ENCODE measurements at regions not wholly inside any gene's neighbourhood (a gene's known extent, or its start where the extent isn't known, plus 50 kb on each side); places are given as distances from the start of the nearest gene placed in this dataset.

GRCh38 chr5:143964919-143965318 lies 153.0 kb downstream of the HMHB1 start:
- TF ChIP-seq, protein P1, sequence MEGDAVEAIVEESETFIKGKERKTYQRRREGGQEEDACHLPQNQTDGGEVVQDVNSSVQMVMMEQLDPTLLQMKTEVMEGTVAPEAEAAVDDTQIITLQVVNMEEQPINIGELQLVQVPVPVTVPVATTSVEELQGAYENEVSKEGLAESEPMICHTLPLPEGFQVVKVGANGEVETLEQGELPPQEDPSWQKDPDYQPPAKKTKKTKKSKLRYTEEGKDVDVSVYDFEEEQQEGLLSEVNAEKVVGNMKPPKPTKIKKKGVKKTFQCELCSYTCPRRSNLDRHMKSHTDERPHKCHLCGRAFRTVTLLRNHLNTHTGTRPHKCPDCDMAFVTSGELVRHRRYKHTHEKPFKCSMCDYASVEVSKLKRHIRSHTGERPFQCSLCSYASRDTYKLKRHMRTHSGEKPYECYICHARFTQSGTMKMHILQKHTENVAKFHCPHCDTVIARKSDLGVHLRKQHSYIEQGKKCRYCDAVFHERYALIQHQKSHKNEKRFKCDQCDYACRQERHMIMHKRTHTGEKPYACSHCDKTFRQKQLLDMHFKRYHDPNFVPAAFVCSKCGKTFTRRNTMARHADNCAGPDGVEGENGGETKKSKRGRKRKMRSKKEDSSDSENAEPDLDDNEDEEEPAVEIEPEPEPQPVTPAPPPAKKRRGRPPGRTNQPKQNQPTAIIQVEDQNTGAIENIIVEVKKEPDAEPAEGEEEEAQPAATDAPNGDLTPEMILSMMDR (IDR thresholded peaks at IDR 0.05; ENCODE audit: borderline replicate concordance, insufficient read depth, low read depth, low read length): no peak
- H3K4me3 ChIP-seq (ENCODE audit: low read depth, low read length): no peak overlapping the region

DNA sequence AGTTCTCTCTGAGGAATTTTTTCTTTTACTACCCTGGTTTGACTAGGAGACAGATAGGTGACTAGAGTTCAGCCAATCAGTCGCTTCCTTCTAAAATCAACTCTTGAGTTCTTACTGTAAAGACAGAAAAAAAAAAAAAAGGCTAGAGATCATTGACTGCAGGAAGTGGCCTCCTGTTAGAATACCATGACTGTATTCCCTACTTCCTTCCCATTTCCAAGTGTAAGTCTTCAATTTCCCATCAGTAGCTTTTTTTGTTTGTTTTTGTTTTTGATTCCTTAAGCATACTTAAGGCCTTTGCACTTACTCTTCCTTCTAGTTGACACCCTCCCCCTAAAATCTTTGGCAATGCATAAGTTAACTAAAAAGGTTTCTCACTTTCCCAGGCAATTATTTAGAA lies 154.3 kb downstream of the HMHB1 start:
- TF ChIP-seq, protein P1 (IDR thresholded peaks at IDR 0.05; ENCODE audit: borderline replicate concordance, insufficient read depth, low read depth, low read length): no peak
- H3K4me3 ChIP-seq (ENCODE audit: low read depth, low read length): no peak overlapping the region

DNA sequence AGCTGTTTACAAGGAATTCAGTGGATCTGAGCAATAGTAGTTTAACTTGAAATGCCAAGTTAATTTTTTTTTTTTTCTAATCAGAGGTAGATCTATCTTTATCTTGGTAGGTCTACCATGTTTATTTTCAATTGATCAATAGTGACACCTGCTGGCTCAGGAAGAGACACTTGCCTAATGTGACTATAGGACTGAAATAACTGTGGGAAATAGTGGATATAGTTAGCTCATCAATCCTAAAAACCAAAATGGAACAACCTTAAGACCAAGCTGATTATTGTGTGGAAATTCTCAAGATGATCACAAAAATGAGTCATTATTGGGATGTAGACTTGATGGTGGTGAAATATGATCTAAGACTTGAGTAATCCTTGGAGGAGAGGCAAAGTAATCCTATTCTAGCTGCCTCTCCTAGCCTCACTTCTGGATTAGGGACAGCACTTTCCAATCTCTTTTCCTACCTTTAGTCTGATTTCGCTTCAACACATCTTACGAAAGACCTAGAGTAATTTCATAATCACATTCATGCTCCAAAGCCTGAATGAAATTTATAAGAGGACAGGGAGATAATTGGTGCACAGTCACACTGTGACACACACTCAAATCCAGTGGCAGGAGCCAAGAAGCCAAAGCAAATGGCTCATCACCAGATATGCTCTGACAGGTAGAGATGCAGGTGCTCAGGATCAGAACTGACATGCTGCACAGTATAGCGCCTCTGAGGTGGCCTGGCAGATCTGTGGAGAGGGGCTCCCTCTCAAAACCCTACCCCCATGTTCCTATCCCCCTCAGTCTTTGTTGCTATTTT lies 156.3 kb downstream of the HMHB1 start:
- no peak overlapping the region for H3K4me3 ChIP-seq (ENCODE audit: low read depth, low read length)
- TF ChIP-seq, protein P1 (IDR thresholded peaks at IDR 0.05; ENCODE audit: borderline replicate concordance, insufficient read depth, low read depth, low read length): peak; percentile 26; the same call in 1 of the 2 replicates

DNA sequence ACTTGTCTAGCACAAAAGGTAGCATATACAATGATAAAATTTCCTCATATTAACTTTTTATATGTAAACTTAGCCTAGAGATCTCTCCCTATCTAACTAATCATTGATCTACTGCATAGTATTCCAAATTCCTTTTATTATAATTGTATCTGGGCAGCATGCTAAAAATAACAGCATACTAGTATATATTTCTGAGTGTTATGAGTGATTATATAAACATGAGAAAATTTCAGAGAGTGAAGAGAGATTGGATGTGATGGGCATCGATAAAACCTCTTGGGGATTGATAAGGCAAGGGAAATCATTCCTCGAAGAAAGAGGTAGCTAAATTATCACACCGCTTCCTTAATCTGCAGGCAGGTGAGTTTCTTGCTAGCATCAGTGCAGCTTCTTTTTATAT lies 158.2 kb downstream of the HMHB1 start:
- H3K4me3 ChIP-seq (ENCODE audit: low read depth, low read length): no peak overlapping the region
- TF ChIP-seq, protein P1 (IDR thresholded peaks at IDR 0.05; ENCODE audit: borderline replicate concordance, insufficient read depth, low read depth, low read length): no peak

DNA sequence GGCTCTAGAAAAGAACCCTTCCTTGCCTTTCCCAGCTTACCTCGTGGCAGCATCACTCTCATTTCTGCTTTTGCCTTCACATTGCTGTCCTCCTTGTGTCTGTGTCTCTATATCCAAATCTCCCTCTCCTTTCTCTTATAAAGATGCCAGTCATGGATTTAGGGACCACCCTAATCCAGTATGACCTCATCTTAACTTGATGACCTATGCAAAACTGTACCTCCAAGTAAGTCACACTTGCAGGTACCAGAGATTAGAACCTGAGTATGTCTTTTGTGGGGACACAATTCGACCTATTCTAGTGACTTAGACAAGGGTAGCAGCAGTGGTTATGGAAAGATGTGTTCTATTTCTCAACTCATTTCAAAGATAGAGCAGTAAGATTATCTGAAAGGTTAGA lies 160.1 kb downstream of the HMHB1 start:
- no peak overlapping the region for H3K4me3 ChIP-seq (ENCODE audit: low read depth, low read length)
- TF ChIP-seq, protein P1 (IDR thresholded peaks at IDR 0.05; ENCODE audit: borderline replicate concordance, insufficient read depth, low read depth, low read length): no peak

DNA sequence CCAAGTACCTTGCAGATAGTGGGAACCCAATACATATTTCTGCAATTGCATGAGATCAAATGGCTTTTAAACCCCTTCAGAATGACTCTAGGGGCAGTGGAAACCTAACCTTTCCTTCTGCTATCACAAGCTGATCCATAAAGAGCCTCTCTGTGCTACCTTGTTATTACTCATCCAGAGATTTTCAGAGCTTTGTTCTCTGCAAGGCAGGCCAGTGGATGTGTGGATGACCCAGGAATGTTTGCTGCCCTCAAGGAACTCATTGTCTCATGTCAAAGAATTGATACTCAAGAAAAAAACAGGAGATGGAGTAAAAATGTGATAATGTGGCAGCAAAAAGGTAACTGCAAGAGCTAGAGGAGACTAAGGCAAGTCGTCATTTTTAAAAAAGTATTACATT lies 164.1 kb downstream of the HMHB1 start:
- TF ChIP-seq, protein P1 (IDR thresholded peaks at IDR 0.05; ENCODE audit: borderline replicate concordance, insufficient read depth, low read depth, low read length): no peak

GRCh38 chr5:143977891-143978461 lies 166.0 kb downstream of the HMHB1 start:
- H3K4me3 ChIP-seq (ENCODE audit: low read depth, low read length): no peak overlapping the region
- TF ChIP-seq, protein P1 (IDR thresholded peaks at IDR 0.05; ENCODE audit: borderline replicate concordance, insufficient read depth, low read depth, low read length): no peak

More for the DNA sequence above, 164.1 kb downstream of the HMHB1 start:
- H3K4me3 ChIP-seq (ENCODE audit: low read depth, low read length): no peak overlapping the region

Data from GM12875 (cell line).